Stomach (tissue), 4 donors: ENCODE measurements at regions not wholly inside any gene's neighbourhood (a gene's known extent, or its start where the extent isn't known, plus 50 kb on each side); places are given as distances from the start of the nearest gene placed in this dataset.

Source experiments
- POLR2AphosphoS5 ChIP-seq, 3 donors: sonication (generic); formaldehyde crosslinking; IDR thresholded peaks; one replicate each; pipeline ENCODE4 v1.6.1; 2016; ENCODE audit warnings: antibody characterized with exemption in 3 of 3
- TF ChIP-seq, protein P1 (sequence below), 7 experiments: fragments of 450-650 bp in 4 of 7; fragments of 200-600 bp in 3 of 7; sonication (generic) in 3 of 7; IDR thresholded peaks; one replicate each; pipeline ENCODE4 v1.5.1; 2016 to 2019; ENCODE audit warnings: antibody characterized with exemption in 7 of 7, control low read depth in 2 of 7, mild to moderate bottlenecking in 1 of 7

DNA sequence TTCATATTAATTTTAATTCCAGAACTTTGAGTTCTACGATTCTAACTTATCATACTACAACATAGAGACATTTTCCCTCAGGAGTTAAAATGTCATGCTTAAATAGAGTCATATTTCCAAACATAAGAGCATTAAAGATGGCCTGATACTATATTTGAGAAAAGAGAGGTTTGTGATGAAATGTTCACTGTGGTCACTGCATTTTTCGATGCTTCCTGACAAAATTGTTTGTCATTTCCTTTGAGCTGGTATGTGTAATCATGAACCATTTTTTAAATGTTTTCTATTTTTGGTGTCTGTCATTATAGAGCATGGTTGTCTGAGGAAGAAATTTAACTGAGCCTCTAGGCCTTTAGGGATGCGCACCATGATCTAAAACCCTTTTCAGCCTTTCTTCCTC lies 721.4 kb upstream of the NR2F2 start:
- TF ChIP-seq, protein P1, sequence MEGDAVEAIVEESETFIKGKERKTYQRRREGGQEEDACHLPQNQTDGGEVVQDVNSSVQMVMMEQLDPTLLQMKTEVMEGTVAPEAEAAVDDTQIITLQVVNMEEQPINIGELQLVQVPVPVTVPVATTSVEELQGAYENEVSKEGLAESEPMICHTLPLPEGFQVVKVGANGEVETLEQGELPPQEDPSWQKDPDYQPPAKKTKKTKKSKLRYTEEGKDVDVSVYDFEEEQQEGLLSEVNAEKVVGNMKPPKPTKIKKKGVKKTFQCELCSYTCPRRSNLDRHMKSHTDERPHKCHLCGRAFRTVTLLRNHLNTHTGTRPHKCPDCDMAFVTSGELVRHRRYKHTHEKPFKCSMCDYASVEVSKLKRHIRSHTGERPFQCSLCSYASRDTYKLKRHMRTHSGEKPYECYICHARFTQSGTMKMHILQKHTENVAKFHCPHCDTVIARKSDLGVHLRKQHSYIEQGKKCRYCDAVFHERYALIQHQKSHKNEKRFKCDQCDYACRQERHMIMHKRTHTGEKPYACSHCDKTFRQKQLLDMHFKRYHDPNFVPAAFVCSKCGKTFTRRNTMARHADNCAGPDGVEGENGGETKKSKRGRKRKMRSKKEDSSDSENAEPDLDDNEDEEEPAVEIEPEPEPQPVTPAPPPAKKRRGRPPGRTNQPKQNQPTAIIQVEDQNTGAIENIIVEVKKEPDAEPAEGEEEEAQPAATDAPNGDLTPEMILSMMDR (IDR thresholded peaks at IDR 0.05): no peak
- no peak for TF ChIP-seq POLR2AphosphoS5 (IDR thresholded peaks at IDR 0.05)
